ENCODE measurements at regions not wholly inside any gene's neighbourhood (a gene's known extent, or its start where the extent isn't known, plus 50 kb on each side); places are given as distances from the start of the nearest gene placed in this dataset.

DNA sequence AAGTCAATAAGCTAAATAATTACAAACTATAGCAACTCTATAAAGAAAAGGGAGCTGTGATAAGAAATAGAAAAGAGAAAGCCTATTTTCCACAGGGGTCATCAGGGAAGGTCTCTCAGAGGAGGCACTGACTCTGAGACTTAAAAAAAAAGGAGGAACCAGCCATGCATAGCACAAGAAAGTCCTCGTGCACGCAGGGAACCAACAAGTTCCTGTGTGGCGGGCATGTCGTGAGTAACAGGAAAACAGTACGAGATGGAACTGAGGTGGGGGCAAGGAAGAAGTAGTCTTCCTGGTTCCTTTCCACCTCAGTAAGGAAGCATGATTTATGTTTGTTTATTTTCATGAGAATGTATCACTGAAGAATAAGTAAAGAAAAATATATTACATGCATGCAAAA lies 367.0 kb upstream of the TMEM132C start:
- no peak for DNase-seq (ENCODE audit: low spot score)
- in situ Hi-C loops (cut with MboI; ENCODE audit: low pct_unique_long_range_greater_than_20kb, low sequenced_read_pairs, unreplicated experiment) = no loop called here
- TF ChIP-seq, protein P1, sequence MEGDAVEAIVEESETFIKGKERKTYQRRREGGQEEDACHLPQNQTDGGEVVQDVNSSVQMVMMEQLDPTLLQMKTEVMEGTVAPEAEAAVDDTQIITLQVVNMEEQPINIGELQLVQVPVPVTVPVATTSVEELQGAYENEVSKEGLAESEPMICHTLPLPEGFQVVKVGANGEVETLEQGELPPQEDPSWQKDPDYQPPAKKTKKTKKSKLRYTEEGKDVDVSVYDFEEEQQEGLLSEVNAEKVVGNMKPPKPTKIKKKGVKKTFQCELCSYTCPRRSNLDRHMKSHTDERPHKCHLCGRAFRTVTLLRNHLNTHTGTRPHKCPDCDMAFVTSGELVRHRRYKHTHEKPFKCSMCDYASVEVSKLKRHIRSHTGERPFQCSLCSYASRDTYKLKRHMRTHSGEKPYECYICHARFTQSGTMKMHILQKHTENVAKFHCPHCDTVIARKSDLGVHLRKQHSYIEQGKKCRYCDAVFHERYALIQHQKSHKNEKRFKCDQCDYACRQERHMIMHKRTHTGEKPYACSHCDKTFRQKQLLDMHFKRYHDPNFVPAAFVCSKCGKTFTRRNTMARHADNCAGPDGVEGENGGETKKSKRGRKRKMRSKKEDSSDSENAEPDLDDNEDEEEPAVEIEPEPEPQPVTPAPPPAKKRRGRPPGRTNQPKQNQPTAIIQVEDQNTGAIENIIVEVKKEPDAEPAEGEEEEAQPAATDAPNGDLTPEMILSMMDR (IDR thresholded peaks at IDR 0.05; ENCODE audit: extremely low read depth, insufficient read depth, missing control alignments) = no peak

DNA sequence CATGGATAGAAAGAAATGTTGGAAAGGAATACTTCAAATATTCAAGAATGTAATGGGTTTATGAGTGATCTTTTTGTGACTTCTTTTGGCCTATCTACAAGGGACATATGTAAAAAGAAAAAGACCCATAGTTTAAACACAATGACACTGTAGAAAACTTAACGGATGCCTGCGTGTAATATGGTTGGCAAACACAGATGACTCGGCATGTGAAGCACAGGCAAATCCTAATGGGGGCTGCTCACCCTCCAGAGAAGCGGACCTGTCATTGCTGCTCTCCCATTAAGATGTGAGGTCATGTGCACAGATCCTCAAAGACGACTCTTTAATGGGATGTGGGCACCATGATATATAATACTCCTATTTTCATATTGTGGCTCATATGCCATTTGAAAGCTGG lies 366.6 kb upstream of the TMEM132C start:
- in situ Hi-C loops (cut with MboI; ENCODE audit: low pct_unique_long_range_greater_than_20kb, low sequenced_read_pairs, unreplicated experiment) = no loop called here
- TF ChIP-seq, protein P1 (IDR thresholded peaks at IDR 0.05; ENCODE audit: extremely low read depth, insufficient read depth, missing control alignments) = no peak
- DNase-seq (ENCODE audit: low spot score) = no peak

- in situ Hi-C loops (cut with MboI; ENCODE audit: low pct_unique_long_range_greater_than_20kb, low sequenced_read_pairs, unreplicated experiment) = no loop called here
- no peak for DNase-seq (ENCODE audit: low spot score)
- TF ChIP-seq, protein P1 (IDR thresholded peaks at IDR 0.05; ENCODE audit: extremely low read depth, insufficient read depth, missing control alignments) = no peak
Observed at GRCh38 chr12:127903146-127903545, 363.8 kb upstream of the TMEM132C start.

DNA sequence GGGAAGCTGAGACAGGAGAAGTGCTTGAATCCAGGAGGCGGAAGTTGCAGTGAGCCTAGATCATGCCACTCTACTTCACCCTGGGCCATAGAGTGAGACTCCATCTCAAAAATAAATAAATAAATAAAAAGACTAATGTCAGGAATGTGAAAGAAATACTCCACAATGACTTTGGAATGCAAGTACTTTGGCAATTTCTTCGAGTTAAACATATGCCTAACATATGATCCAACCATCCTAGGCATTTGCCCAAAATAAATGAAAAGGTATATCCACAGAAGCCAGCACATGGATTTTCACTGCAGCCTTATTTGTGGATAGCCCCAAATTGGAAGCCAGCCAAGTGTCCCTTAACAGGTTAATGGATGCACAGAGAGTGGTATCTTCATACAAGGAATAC lies 357.9 kb upstream of the TMEM132C start:
- TF ChIP-seq, protein P1 (IDR thresholded peaks at IDR 0.05; ENCODE audit: extremely low read depth, insufficient read depth, missing control alignments) = no peak
- no peak for DNase-seq (ENCODE audit: low spot score)
- in situ Hi-C loops (cut with MboI; ENCODE audit: low pct_unique_long_range_greater_than_20kb, low sequenced_read_pairs, unreplicated experiment) = no loop called here

GRCh38 chr12:127911291-127911690 lies 355.7 kb upstream of the TMEM132C start:
- TF ChIP-seq, protein P1 (IDR thresholded peaks at IDR 0.05; ENCODE audit: extremely low read depth, insufficient read depth, missing control alignments) = no peak
- in situ Hi-C loops (cut with MboI; ENCODE audit: low pct_unique_long_range_greater_than_20kb, low sequenced_read_pairs, unreplicated experiment) = no loop called here
- DNase-seq (ENCODE audit: low spot score) = no peak

DNA sequence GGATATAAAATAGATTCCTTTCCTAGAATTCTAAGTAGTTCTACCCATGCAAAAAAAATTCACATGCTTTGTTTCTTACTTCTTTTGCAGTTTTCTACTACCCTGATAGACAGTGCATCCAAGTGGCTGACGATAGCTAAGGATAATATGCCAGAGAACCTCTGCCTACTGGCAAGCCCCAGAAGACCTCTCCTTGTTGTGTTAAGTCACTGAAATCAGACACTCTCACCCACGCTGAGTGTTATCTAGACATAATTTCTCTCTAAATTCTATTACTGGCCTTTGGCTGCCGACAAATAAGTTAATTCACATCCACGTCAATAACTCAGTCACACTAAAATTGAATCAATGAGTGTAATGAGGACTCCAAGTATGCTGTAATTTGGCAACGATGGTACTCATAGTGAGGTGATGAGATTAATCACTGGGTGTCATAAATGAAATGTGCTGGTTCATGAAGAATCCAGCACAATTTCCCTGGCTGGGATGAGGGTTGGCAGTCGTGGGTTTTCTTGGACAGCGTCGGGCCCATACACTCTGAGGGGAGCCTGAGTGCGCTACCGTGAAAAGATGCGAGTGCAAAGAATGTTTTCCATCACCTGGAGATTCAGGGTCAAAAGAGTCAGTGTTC lies 354.8 kb upstream of the TMEM132C start:
- in situ Hi-C loops (cut with MboI; ENCODE audit: low pct_unique_long_range_greater_than_20kb, low sequenced_read_pairs, unreplicated experiment) = no loop called here
- TF ChIP-seq, protein P1 (IDR thresholded peaks at IDR 0.05; ENCODE audit: extremely low read depth, insufficient read depth, missing control alignments) = no peak
- DNase-seq (ENCODE audit: low spot score) = no peak

All from GM13977 (cell line).